Panc1 (cell line): ENCODE measurements at regions not wholly inside any gene's neighbourhood (a gene's known extent, or its start where the extent isn't known, plus 50 kb on each side); places are given as distances from the start of the nearest gene placed in this dataset.

ENCODE experiments used
- ATAC-seq: fragments of 200-7000 bp; cut with Tn5 transposase; 2 replicates; pipeline ENCODE4 v1.9.1; 2020; ENCODE audit warnings: mild to moderate bottlenecking, moderate library complexity
- BruUV-seq: library from RNA; stranded (reverse); fragments of 400-500 nt; replicated peaks from 2 replicates; lab custom pipeline; 2021; lab: Mats Ljungman, UMichigan
- CTCF ChIA-PET: fragments of 300-600 bp; sonication (Branson Sonifier 250); formaldehyde crosslinking; loops from one replicate; lab custom pipeline; 2022; ENCODE audit warnings: antibody characterized with exemption; lab: Charles Lee
- POLR2A ChIA-PET: fragments of 300-600 bp; sonication (Branson Sonifier 250); formaldehyde crosslinking; loops from one replicate; lab custom pipeline; 2022; ENCODE audit warnings: antibody characterized with exemption; lab: Charles Lee
- DNase-seq: peaks from one replicate; pipeline ENCODE4 v3.0.0-alpha.2; 2010; ENCODE audit warnings: low read depth, low spot score
- H3K27ac ChIP-seq: 2 replicates; pipeline ENCODE4 v1.5.1; 2011; ENCODE audit warnings: mild to moderate bottlenecking, low read length, inconsistent platforms
- H3K27me3 ChIP-seq: fragments of 200-500 bp; sonication (Bioruptor generic); 2 replicates; pipeline ENCODE4 v1.6.0; 2014; ENCODE audit warnings: low read length, inconsistent platforms; ENCODE audit not compliant: control insufficient read depth, insufficient read depth
- H3K36me3 ChIP-seq: fragments of 200-500 bp; sonication (Bioruptor generic); 2 replicates; pipeline ENCODE4 v1.5.1; 2014; ENCODE audit warnings: inconsistent platforms, mild to moderate bottlenecking, low read length, moderate library complexity; ENCODE audit not compliant: control insufficient read depth, insufficient read depth
- H3K4me1 ChIP-seq: 2 replicates; pipeline ENCODE4 v1.5.1; 2011; ENCODE audit warnings: inconsistent platforms, mild to moderate bottlenecking, low read length, moderate library complexity; ENCODE audit not compliant: control insufficient read depth, insufficient read depth
- H3K4me3 ChIP-seq, 2 experiments: 2 replicates each; pipeline ENCODE4 v1.5.1; 2011 to 2012; ENCODE audit warnings: low read depth in 2 of 2, low read length in 2 of 2, mild to moderate bottlenecking in 2 of 2, inconsistent platforms in 1 of 2, moderate library complexity in 1 of 2
- H3K9me3 ChIP-seq: fragments of 200-500 bp; sonication (Bioruptor generic); 2 replicates; pipeline ENCODE4 v1.5.1; 2014; ENCODE audit warnings: low read depth, mild to moderate bottlenecking, inconsistent platforms, low read length, moderate library complexity; ENCODE audit not compliant: control insufficient read depth, insufficient read depth
- CTCF ChIP-seq: fragments of 450-650 bp; IDR thresholded peaks from 2 replicates; pipeline ENCODE4 v1.5.1; 2017; ENCODE audit warnings: mild to moderate bottlenecking
- POLR2AphosphoS5 ChIP-seq: IDR thresholded peaks from 2 replicates; pipeline ENCODE4 v1.6.1; 2012; ENCODE audit warnings: mild to moderate bottlenecking, low read depth, low read length, moderate library complexity
- REST ChIP-seq, 2 experiments: IDR thresholded peaks; 2 replicates each; pipeline ENCODE4 v1.6.1; 2011 to 2012; ENCODE audit warnings: low read depth in 2 of 2, control low read depth in 1 of 2, low read length in 1 of 2, mild to moderate bottlenecking in 1 of 2, moderate library complexity in 1 of 2; ENCODE audit not compliant: insufficient read depth in 1 of 2
- SIN3A ChIP-seq: IDR thresholded peaks from 2 replicates; pipeline ENCODE4 v1.6.1; 2012; ENCODE audit warnings: low read depth, mild to moderate bottlenecking, low read length, moderate library complexity, borderline replicate concordance; ENCODE audit not compliant: insufficient read depth
- TCF7L2 ChIP-seq: IDR thresholded peaks from 2 replicates; pipeline ENCODE4 v1.6.1; 2011; ENCODE audit warnings: mild to moderate bottlenecking, low read depth, low read length, inconsistent platforms
- in situ Hi-C: cut with HindIII; loops from 2 replicates; pipeline ENCODE4 v1.10.0; 2016; ENCODE audit warnings: low sequenced_read_pairs, low pct_unique_long_range_greater_than_20kb
- intact Hi-C: fragments of 100-400 bp; cut with micrococcal nuclease; formaldehyde crosslinking; loops from one replicate; pipeline ENCODE4 v1.10.0; 2022; ENCODE audit not compliant: unreplicated experiment

GRCh38 chr6:167684276-167685104 lies 142.2 kb upstream of the AFDN start:
- no peak overlapping the region for H3K4me3 ChIP-seq
- ChIA-PET CTCF (interaction anchor here (0.6 kb wide), 1 partner anchor 333 kb away, joined by 3 read pairs; no protein-coding TSS in a partner anchor), POLR2A (no interaction called here)
- no peaks in the 10 kb centered on the region for H3K27me3 ChIP-seq
- no peak for ATAC-seq
- no peak overlapping the region for H3K27ac ChIP-seq
- in situ Hi-C loops (no loop called here), intact Hi-C loops (no loop called here)
- H3K36me3 ChIP-seq, result no peaks in the 10 kb centered on the region
- no peak for DNase-seq
- TF ChIP-seq CTCF, result no peak
- TF ChIP-seq SIN3A, result no peak
- no peak for TF ChIP-seq TCF7L2
- no peak for TF ChIP-seq POLR2AphosphoS5
- TF ChIP-seq REST (IDR thresholded peaks at IDR 0.05; ENCODE audit: insufficient read depth in 1 of 2, low read depth in 2 of 2, low read length in 1 of 2), result no peak
- no peaks in the 10 kb centered on the region for H3K9me3 ChIP-seq
- no TSS peak for BruUV-seq
- peaks cover 10% of the 10 kb centered on the region; the same call in 1 of the 2 replicates for H3K4me1 ChIP-seq

GRCh38 chr6:167685654-167686053 lies 141.1 kb upstream of the AFDN start:
- in situ Hi-C loops (no loop called here), intact Hi-C loops (no loop called here)
- POLR2A ChIA-PET, result no interaction called here
- no TSS peak for BruUV-seq
- no peak for ATAC-seq
- no peak overlapping the region for H3K27ac ChIP-seq
- H3K9me3 ChIP-seq, result no peaks in the 10 kb centered on the region
- H3K4me3 ChIP-seq, result no peak overlapping the region
- no peaks in the 10 kb centered on the region for H3K36me3 ChIP-seq
- DNase-seq, result no peak
- CTCF ChIA-PET, result no interaction called here
- H3K4me1 ChIP-seq, result peaks cover 10% of the 10 kb centered on the region; the same call in 1 of the 2 replicates
- no peaks in the 10 kb centered on the region for H3K27me3 ChIP-seq
- TF ChIP-seq CTCF, result no peak
- no peak for TF ChIP-seq POLR2AphosphoS5
- no peak for TF ChIP-seq SIN3A
- TF ChIP-seq TCF7L2, result no peak
- no peak for TF ChIP-seq REST (IDR thresholded peaks at IDR 0.05; ENCODE audit: insufficient read depth in 1 of 2, low read depth in 2 of 2, low read length in 1 of 2)
